Right cardiac atrium (tissue), 5 donors: ENCODE measurements at regions not wholly inside any gene's neighbourhood (a gene's known extent, or its start where the extent isn't known, plus 50 kb on each side); places are given as distances from the start of the nearest gene placed in this dataset.
"Not testable (repeated sequence)": the region's sequence is repeated elsewhere in the genome, so short reads cannot be mapped to it uniquely, and the experiment has no call there.

Experiments
- ATAC-seq, 2 donors: fragments of 200-7000 bp; cut with Tn5 transposase; one replicate each; pipeline versions ENCODE4 v1.8.0 to v1.9.1; 2020; ENCODE audit warnings: moderate library complexity in 2 of 2, mild to moderate bottlenecking in 1 of 2
- DNase-seq, 3 donors: peaks; one replicate each; pipeline ENCODE4 v3.0.0-alpha.2; 2020
- H3K27ac ChIP-seq: one replicate; pipeline ENCODE4 v1.5.1; 2013; ENCODE audit warnings: mild to moderate bottlenecking, low read length, control low read depth, moderate library complexity
- H3K27me3 ChIP-seq: one replicate; pipeline ENCODE4 v1.6.1; 2013; ENCODE audit not compliant: control insufficient read depth, insufficient read depth
- H3K4me1 ChIP-seq: one replicate; pipeline ENCODE4 v1.6.1; 2013; ENCODE audit warnings: low read length; ENCODE audit not compliant: control insufficient read depth, insufficient read depth
- H3K4me3 ChIP-seq: one replicate; pipeline ENCODE4 v1.5.1; 2013; ENCODE audit warnings: low read length, control low read depth
- H3K9me3 ChIP-seq: one replicate; pipeline ENCODE4 v1.6.1; 2013; ENCODE audit warnings: low read length; ENCODE audit not compliant: control insufficient read depth
- WGBS: extraction: QIAGEN DNeasy Blood & Tissue Kit; methylation state at CpG from one replicate; pipeline ENCODE4 v1.1.7; 2013; 5-methylcytosine and 5-hydroxymethylcytosine counted together
- intact Hi-C, 4 donors: fragments of 100-400 bp; cut with DNase I; formaldehyde crosslinking; loops; one replicate each; pipeline versions ENCODE4 v1.11.0 to v1.14.0; 2022 to 2023
- donor health status: healthy with polysubstance abuse.
- donor health status: DM: no; HTN: yes; CAD: no.
- donor health status: DM: no; HTN: no; CAD: no.
- donor health status: DM: no; HTN: yes; CAD: no; lungs with severe emphysema.
- donor health status: DM: yes; HTN: yes; CAD: no.

DNA sequence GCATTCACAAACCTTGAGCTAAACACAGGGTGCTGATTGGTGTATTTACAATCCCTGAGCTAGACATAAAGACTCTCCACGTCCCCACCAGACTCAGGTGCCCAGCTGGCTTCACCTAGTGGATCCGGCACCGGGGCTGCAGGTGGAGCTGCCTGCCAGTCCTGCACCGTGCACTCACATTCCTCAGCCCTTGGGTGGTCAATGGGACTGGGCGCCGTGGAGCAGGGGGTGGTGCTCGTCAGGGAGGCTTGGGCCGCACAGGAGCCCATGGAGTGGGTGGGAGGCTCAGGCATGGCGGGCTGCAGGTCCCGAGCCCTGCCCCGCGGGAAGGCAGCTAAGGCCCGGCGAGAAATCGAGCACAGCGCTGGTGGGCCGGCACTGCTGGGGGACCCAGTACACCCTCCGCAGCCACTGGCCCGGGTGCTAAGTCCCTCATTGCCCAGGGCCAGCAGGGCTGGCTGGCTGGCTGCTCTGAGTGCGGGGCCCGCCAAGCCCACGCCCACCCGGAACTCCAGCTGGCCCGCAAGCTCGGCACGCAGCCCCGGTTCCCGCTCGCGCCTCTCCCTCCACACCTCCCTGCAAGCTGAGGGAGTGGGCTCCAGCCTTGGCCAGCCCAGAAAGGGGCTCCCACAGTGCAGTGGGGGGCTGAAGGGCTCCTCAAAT lies 622.2 kb upstream of the ADGRL2 start:
- WGBS, result 96% methylated on average over 22 of the region's 30 CpGs
- H3K4me1 ChIP-seq, H3K4me3 ChIP-seq, ATAC-seq, H3K9me3 ChIP-seq, H3K27me3 ChIP-seq, intact Hi-C loops, H3K27ac ChIP-seq: not testable (repeated sequence)
- DNase-seq, result peak in 1 of 3 donors; percentile 29

DNA sequence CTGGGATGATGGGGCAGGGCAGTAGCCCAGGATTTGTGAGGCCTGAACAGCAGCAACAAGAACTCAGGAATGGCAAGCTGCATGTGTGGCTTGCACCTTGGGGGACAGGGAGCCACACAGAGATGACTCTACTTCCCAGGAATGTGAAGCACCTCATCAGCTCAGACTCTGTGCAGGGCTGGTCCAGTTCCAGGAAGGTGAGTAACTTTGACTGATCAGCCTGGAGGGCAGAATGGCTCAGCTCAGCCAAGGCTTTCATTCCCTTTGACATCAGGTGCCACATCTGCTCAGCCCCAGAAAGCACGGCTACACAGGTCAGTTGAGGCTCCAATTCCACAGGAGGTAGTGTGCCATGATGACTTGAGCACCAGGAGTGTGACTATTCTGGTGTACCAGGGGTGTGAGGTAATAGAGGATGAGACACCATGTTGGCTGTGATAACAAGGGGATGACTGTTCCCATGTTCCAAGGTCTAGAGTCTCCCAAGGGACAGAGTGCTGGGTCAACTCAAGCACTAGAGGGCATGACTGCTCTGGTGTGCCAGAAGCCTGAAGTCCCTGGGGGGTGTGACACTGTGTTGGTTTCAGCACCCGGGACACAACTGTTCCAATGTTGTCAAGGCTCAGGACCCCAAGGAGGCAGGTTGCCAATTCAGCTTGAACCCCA lies 625.8 kb upstream of the ADGRL2 start:
- intact Hi-C loops, result no loop called here
- peak in 1 of 2 donors; percentile 24 for ATAC-seq
- DNase-seq, result no peak
- Histone ChIP-seq H3K4me3 (no peak overlapping the region), H3K9me3 (no peaks in the 10 kb centered on the region), H3K4me1 (no peaks in the 10 kb centered on the region), H3K27me3 (no peaks in the 10 kb centered on the region), H3K27ac (no peak overlapping the region)
- 89% methylated on average over 2 of the region's 2 CpGs for WGBS

DNA sequence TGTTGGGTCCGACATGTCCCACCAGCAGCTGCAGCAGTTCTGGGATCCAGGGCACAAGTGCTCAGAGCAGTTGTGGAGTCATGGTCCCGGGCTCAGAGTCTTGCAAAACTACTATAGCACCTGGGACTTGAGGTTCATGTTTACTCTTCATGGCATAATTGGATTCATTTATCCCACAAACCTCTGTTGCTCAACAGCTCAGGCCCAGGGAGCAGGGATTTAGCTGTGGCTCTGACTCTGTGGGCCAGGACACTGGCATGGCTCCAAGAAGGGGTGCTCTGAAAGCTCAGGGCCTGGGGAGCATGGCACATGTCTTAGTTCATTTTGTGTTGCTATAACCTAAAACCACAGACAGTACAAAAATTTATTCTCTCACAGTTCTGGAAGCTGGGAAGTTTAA lies 626.7 kb upstream of the ADGRL2 start:
- no peak for ATAC-seq
- no peaks in the 10 kb centered on the region for H3K4me1 ChIP-seq
- no peaks in the 10 kb centered on the region for H3K9me3 ChIP-seq
- DNase-seq, result no peak
- H3K27me3 ChIP-seq, result no peaks in the 10 kb centered on the region
- WGBS, result 94% methylated on average over 2 of the region's 2 CpGs
- intact Hi-C loops, result no loop called here
- H3K4me3 ChIP-seq, result no peak overlapping the region
- no peak overlapping the region for H3K27ac ChIP-seq

DNA sequence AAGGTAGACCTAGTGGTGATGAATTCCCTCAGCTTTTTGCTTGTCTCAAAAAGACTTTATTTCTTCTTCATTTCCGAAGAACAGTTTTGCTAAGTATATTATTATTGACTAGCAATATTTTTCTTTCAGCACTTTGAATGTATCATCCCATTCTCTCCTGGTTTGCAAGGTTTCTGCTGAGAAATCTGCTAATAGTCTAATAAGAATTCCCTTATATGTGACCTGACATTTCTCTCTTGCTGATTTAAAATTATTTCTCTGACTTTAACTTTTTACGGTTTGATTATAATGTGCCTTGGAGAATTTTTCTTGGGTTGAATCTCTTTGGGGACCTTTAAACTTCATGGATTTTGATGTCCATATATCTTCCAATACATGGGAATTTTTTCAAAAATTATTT lies 628.3 kb upstream of the ADGRL2 start:
- no peak for DNase-seq
- WGBS, result 91% methylated on average over 2 of the region's 2 CpGs
- no peaks in the 10 kb centered on the region for H3K9me3 ChIP-seq
- no peak for ATAC-seq
- no peak overlapping the region for H3K4me3 ChIP-seq
- H3K27me3 ChIP-seq, result no peaks in the 10 kb centered on the region
- intact Hi-C loops, result no loop called here
- H3K4me1 ChIP-seq, result no peaks in the 10 kb centered on the region
- no peak overlapping the region for H3K27ac ChIP-seq

DNA sequence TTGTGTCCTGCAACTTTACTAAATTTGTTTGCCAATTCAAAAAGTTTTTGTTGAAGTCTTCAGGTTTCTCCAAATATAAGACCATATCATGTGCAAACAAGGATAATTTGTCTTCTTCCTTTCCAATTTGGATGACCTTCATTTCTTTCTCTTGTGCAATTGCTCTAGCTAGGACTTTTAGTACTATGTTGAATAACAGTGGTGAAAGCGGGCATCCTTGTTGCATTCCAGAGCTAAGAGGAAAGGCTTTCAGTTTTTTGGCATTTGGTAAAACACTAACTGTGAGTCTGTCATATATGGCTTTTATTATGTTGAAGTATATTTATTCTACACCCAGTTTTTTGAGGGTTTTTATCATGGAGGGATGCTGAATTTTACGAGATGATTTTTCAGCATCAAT lies 630.0 kb upstream of the ADGRL2 start:
- H3K27ac ChIP-seq, result no peak overlapping the region
- ATAC-seq (no peak), DNase-seq (no peak)
- intact Hi-C loops, result no loop called here
- H3K9me3 ChIP-seq, result no peaks in the 10 kb centered on the region
- no peaks in the 10 kb centered on the region for H3K4me1 ChIP-seq
- 94% methylated on average over 2 of the region's 2 CpGs for WGBS
- H3K27me3 ChIP-seq, result no peaks in the 10 kb centered on the region
- no peak overlapping the region for H3K4me3 ChIP-seq

DNA sequence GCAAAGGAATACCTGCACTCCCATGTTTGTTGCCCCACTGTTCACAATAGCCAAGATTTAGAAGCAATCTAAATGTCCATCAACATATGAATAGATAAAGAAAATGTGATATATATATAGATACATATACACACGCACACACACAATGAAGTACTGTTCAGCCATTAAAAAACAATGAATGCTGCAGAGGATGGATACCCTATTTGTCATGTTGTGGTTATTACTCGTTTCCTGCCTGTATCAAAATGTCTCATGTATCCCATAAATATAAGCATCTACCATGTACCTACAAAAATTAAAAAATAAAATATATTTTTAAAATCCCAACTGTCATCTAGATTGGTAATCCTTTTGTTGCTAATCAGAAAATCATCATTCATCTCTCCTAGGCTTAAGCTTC lies 634.8 kb upstream of the ADGRL2 start:
- H3K4me1 ChIP-seq, result no peaks in the 10 kb centered on the region
- no peaks in the 10 kb centered on the region for H3K27me3 ChIP-seq
- ATAC-seq, result no peak
- 84% methylated on average over 2 of the region's 2 CpGs for WGBS
- intact Hi-C loops, result no loop called here
- DNase-seq, result no peak
- no peaks in the 10 kb centered on the region for H3K9me3 ChIP-seq
- no peak overlapping the region for H3K27ac ChIP-seq
- H3K4me3 ChIP-seq, result no peak overlapping the region

DNA sequence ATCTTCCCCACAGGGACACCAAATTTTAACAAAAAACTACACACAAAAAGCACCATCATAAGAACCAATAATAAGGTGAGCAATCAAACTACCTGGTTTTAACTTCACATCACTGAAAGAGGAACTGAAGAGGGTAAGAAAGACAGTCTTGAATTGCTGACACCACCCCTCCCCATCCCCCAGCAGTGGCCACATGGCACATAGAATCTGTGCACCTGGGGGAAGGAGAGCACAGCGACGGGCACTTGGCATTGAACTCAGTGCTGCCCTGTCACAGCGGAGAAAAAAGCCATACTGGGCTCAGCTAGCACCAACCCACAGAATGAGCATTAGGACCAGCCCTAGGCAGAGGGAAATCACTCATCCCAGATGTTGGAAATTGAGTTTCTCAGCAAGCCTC lies 640.0 kb upstream of the ADGRL2 start:
- DNase-seq, result no peak
- no peak overlapping the region for H3K4me3 ChIP-seq
- H3K27me3 ChIP-seq, result no peaks in the 10 kb centered on the region
- WGBS, result over 99% methylated on average over 3 of the region's 3 CpGs
- no peak overlapping the region for H3K27ac ChIP-seq
- ATAC-seq, result no peak
- intact Hi-C loops, result no loop called here
- H3K4me1 ChIP-seq, result no peaks in the 10 kb centered on the region
- H3K9me3 ChIP-seq, result no peaks in the 10 kb centered on the region

DNA sequence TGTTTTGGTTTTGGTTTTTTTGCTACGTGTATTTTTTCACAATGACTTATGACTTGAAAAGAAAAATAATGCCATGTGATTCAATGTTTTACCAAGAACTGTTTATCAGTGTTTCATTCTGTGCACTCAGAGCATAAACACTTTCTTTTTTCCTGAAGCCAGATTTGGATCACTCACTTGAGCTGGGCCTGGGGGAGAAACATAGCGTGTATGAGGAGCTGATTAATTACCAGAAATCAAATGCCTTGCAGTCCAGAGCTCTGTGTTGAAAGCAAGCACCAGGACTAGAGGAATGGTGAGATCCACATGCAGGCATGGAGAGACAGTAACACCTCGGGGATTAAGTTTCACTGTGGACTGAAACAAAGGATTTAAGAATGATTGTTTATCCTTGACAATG lies 642.1 kb upstream of the ADGRL2 start:
- DNase-seq (no peak), ATAC-seq (peak in 1 of 2 donors; percentile 40)
- Histone ChIP-seq H3K27me3 (no peaks in the 10 kb centered on the region), H3K9me3 (no peaks in the 10 kb centered on the region), H3K4me1 (no peaks in the 10 kb centered on the region), H3K27ac (no peak overlapping the region), H3K4me3 (no peak overlapping the region)
- intact Hi-C loops, result no loop called here
- WGBS, result 18% methylated on average over 3 of the region's 3 CpGs

DNA sequence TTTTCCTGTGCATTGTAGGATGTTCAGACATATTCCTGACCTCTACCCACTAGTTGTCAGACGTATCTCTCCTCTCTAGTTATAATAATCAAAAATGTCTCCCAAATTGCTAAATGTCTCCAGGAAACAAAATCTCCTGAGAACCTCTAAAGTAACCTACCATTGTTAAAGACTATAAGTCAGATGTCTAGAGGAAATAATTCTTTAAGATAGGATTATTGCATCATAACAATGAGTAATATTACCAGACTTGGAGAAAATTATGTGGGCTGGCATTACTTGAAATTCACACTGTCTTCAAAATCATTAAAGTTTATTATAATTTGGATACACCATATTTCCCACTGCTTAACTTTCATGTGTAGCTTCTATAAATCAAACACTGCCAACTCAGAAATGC lies 643.0 kb upstream of the ADGRL2 start:
- H3K27ac ChIP-seq, result no peak overlapping the region
- H3K9me3 ChIP-seq, result no peaks in the 10 kb centered on the region
- no peaks in the 10 kb centered on the region for H3K4me1 ChIP-seq
- WGBS, result 78% methylated on average over 1 of the region's 1 CpG
- intact Hi-C loops, result no loop called here
- no peak for DNase-seq
- ATAC-seq, result no peak
- H3K27me3 ChIP-seq, result no peaks in the 10 kb centered on the region
- no peak overlapping the region for H3K4me3 ChIP-seq

DNA sequence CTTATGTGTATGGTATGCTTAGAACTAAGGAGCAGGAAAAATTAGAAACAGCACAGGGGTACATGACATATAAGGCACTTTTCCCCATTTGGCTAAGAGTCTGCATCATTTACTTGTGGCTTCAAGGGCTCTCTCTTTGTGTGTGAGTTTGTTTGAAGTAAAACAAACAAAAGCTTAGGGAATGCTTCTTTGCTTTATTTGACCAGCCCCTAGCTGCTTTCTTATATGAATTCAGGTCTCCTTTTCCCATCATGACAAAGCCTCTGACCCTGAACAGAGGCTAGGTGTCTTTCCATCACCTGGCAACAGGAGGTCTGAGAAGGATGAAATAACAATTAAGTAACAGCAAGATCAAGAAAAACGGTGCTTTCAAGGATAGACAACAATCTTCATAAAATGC lies 643.8 kb upstream of the ADGRL2 start:
- Histone ChIP-seq H3K4me1 (no peaks in the 10 kb centered on the region), H3K27me3 (no peaks in the 10 kb centered on the region), H3K9me3 (no peaks in the 10 kb centered on the region), H3K27ac (no peak overlapping the region), H3K4me3 (no peak overlapping the region)
- WGBS, result 80% methylated on average over 1 of the region's 1 CpG
- intact Hi-C loops, result no loop called here
- no peak for DNase-seq
- no peak for ATAC-seq

DNA sequence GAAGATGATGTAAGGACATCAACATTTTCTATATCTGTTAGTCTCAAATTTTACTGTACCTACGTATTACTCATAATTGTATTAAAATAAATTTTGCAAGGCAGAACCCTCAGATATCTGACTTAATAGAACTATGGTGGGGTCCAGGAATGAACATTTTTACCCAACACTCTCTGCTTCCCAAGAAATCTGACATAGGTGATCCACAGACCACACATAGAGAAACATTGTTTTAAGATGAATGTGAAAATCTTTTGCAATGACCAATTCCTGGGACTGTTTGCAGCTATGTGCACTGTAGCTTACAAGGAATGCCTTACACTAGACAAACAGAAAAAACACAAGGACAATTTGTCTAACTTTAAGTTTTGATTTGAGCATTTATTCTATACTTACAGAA lies 645.6 kb upstream of the ADGRL2 start:
- WGBS, result 83% methylated on average over 1 of the region's 1 CpG
- DNase-seq (no peak), ATAC-seq (no peak)
- H3K9me3 ChIP-seq, result no peaks in the 10 kb centered on the region
- no peaks in the 10 kb centered on the region for H3K4me1 ChIP-seq
- H3K4me3 ChIP-seq, result no peak overlapping the region
- no peaks in the 10 kb centered on the region for H3K27me3 ChIP-seq
- intact Hi-C loops, result no loop called here
- H3K27ac ChIP-seq, result no peak overlapping the region

DNA sequence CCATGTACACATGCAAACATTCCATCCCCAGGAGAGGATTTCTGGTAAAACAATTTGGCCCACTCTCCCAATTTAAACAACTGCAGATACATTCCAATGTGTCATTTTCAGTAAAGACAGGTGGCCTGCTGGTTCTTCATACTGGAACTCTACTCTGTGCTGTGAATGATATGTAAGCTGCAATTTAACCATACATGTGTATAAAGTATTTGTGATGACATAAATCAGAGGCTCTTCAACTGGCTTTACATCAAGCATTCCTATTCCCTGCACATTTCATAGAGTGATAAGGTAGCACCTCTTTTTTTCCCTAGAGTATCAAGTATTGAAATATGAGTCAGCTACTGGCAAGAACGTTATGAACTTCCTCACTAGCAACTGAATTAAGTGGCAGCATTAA lies 649.5 kb upstream of the ADGRL2 start:
- ATAC-seq (no peak), DNase-seq (no peak)
- H3K27ac ChIP-seq, result no peak overlapping the region
- 4% methylated on average over 1 of the region's 1 CpG for WGBS
- intact Hi-C loops, result no loop called here
- no peaks in the 10 kb centered on the region for H3K4me1 ChIP-seq
- H3K9me3 ChIP-seq, result no peaks in the 10 kb centered on the region
- H3K27me3 ChIP-seq, result no peaks in the 10 kb centered on the region
- H3K4me3 ChIP-seq, result no peak overlapping the region
